ENCODE measurements at regions not wholly inside any gene's neighbourhood (a gene's known extent, or its start where the extent isn't known, plus 50 kb on each side); places are given as distances from the start of the nearest gene placed in this dataset.
"Not testable (repeated sequence)": the region's sequence is repeated elsewhere in the genome, so short reads cannot be mapped to it uniquely, and the experiment has no call there.

- no peak overlapping the region for H3K27ac ChIP-seq
- TF ChIP-seq CTCF (conservative IDR thresholded peaks at IDR 0.05), result no peak
- no peak for TF ChIP-seq ZFX (IDR thresholded peaks at IDR 0.05)
Observed at GRCh38 chr9:124137944-124138335, 119.8 kb upstream of the NEK6 start.

DNA sequence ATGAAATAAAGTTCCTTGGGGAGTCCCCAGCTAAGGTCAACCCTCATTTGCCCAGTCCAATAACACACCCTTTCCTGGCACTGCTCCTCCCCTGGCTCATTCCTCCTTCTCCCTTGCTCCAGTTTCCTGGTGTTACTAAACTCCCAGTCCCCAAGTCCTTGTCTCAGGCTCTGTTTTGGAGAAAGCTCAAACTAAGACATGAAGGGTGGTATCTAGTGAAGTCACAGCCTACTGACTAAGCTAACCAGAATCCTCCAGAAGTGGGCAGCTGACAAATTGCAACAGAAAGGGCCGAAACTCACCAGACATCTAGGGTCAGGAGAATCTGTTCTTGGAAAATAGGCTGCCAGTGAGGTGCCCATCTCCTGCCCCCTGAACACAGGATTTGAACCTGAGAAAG is 118.7 kb upstream of the NEK6 start:
- H3K27ac ChIP-seq, result no peak overlapping the region
- no peak for TF ChIP-seq ZFX (IDR thresholded peaks at IDR 0.05)
- no peak for TF ChIP-seq CTCF (conservative IDR thresholded peaks at IDR 0.05)

DNA sequence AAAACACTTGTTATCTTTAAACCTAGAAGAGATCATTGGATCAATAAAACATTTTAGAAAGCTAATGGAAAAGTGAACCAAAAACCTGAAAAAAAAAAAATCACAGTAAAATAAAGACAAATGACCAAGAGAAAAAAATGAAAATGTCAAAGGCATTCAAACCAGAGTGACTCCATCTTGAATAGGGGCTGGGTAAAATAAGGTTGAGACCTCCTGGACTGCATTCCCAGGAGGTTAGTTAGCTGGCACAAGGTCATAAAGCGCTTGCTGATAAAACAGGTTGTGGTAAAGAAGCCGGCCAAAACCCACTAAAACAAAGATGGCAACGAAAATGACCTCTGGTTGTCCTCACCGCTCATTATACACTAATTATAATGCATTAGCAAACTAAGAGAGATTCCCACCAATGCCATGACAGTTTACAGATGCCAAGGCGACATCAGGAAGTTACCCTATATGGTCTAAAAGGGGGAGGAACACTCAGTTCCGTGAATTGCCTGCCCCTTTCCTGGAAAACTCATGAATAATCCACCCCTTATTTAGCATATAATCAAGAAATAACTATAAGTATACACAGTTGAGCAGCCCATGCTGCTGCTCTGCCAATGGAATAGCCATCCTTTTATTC is 116.7 kb upstream of the NEK6 start:
- no peak overlapping the region for H3K27ac ChIP-seq
- no peak for TF ChIP-seq CTCF (conservative IDR thresholded peaks at IDR 0.05)
- no peak for TF ChIP-seq ZFX (IDR thresholded peaks at IDR 0.05)

GRCh38 chr9:124144561-124145123 is 113.1 kb upstream of the NEK6 start:
- not testable (repeated sequence) for H3K27ac ChIP-seq

GRCh38 chr9:124146031-124146561 is 111.7 kb upstream of the NEK6 start:
- TF ChIP-seq ZFX (IDR thresholded peaks at IDR 0.05), result no peak
- no peak for TF ChIP-seq CTCF (conservative IDR thresholded peaks at IDR 0.05)

GRCh38 chr9:124149992-124150391 is 107.8 kb upstream of the NEK6 start:
- TF ChIP-seq ZFX (IDR thresholded peaks at IDR 0.05), result no peak
- TF ChIP-seq CTCF (conservative IDR thresholded peaks at IDR 0.05), result no peak
- no peak overlapping the region for H3K27ac ChIP-seq

More at GRCh38 chr9:124146031-124146561, 111.7 kb upstream of the NEK6 start:
- no peak overlapping the region for H3K27ac ChIP-seq

DNA sequence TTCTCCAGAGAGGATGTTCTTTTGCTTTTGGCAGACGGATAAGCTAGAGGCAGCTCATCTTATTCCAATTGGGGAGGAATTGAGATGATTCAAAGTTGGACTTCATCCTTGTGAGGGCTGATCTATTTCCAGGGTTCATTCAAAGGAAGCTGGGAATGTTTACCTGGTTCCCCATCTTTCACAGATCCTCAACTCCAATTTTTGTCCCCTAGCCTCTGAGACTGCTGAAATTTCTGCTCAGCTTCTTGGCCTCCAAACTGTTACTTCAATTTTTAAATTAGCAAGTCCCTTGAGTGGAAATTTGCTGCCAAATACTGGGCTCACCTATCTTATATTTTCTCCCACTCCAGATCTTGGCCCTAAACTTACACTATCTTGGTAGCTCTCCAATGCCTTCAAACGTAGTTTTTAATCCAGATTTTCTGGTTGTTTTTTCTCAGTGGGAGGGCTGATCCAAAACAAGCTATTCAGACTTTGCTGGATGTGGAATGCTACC is 93.9 kb upstream of the NEK6 start:
- no peak for TF ChIP-seq ZFX (IDR thresholded peaks at IDR 0.05)
- H3K27ac ChIP-seq, result no peak overlapping the region

DNA sequence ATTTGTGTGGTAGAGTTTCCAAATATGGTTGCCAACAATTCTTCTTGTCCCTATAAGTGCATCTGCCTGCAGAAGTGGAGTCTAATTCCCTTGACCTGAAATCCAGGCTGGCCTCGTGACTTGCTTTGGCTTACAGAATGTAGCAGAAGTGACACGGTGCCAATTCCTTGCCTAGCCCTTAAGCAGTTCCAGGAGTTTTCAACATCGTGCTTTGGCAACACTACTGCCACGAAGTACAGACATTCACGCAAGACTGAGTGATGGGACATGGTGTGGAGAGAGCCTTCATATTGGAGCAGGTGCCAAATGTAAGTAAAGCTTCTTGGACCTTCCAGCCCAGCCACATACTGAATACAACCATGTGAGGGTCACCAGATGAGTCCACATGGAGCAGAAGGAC is 92.9 kb upstream of the NEK6 start:
- no peak for TF ChIP-seq ZFX (IDR thresholded peaks at IDR 0.05)
- TF ChIP-seq CTCF (conservative IDR thresholded peaks at IDR 0.05), result no peak
- H3K27ac ChIP-seq, result no peak overlapping the region
